Activated naive CD8-positive, alpha-beta T cell treated with anti-CD3 and anti-CD28 coated beads, Interleukin-2, amount 50 U/mL, for 16 hours (primary cell): ENCODE measurements at regions not wholly inside any gene's neighbourhood (a gene's known extent, or its start where the extent isn't known, plus 50 kb on each side); places are given as distances from the start of the nearest gene placed in this dataset.

Experiments
- DNase-seq: peaks from one replicate; pipeline ENCODE4 v3.0.0-alpha.2; 2020; ENCODE audit warnings: low read depth, low spot score

DNA sequence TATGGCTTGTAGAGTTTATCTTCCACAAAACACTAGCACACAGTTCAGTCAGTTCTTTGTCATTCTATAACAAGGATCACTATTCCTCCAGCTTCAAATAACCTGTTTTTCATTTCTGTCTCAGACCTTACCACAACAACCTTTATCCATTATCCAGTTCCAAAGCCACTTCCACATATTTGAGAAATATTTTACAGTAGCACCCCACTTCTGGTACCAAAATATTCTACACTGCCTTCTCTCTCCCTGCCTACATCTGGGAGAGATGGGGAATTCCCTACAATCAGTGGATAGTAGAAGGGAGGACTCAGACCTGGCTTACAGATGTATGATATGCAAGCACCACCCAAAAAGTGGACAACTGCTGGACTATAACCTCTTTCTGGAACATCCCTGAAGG is 651.4 kb downstream of the ADGRL2 start:
- no peak for DNase-seq

GRCh38 chr1:82451191-82451590 is 650.5 kb downstream of the ADGRL2 start:
- DNase-seq: no peak

DNA sequence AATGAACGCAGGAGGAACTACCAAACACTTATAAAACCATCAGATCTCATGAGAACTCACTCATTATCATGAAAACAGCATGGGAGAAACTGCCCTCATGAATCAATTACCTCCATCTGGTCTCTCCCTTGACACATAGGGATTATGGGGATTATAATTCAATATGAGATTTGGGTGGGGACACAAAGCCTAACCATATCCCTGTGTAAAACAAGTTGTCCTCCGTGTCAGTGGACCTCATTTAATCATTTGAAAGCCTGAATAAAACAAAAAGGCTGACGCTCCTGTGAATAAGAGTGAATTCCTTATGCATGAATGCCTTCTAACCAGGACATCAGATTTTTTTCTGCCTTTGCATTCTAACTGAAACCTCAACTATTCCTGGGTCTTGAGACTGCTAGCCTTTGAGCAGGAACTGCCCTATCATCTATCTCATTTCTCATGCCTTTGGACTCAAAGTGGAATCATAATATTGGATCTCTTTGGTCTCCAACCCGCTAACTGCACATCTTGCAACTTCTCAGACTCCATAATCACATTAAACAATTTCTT is 648.8 kb downstream of the ADGRL2 start:
- no peak for DNase-seq

- no peak for DNase-seq
These were observed 646.2 kb downstream of the ADGRL2 start for GRCh38 chr1:82446955-82447354.

DNA sequence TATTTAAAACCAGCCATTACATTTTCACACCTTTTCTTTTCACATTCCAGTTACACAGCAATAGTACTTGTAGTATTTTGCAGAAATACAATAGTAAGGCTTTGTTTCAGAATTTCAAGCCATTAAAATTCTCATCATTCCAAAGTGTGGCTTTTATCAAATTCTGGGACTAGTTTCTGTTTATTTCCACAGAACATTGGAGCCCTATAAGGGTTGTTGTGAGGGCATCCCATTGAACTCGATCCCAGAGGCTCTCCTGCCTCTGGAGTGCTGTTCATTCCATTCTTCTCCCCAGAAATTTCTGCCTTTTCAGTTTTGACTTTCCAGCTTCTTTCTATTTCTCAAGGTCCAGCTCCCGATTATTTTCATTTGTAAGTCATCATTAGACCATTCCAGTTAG is 645.5 kb downstream of the ADGRL2 start:
- DNase-seq: no peak

- no peak for DNase-seq
These were observed 645.1 kb downstream of the ADGRL2 start for GRCh38 chr1:82445827-82446226.

- DNase-seq: no peak
These were observed 644.4 kb downstream of the ADGRL2 start for GRCh38 chr1:82445132-82445531.

DNA sequence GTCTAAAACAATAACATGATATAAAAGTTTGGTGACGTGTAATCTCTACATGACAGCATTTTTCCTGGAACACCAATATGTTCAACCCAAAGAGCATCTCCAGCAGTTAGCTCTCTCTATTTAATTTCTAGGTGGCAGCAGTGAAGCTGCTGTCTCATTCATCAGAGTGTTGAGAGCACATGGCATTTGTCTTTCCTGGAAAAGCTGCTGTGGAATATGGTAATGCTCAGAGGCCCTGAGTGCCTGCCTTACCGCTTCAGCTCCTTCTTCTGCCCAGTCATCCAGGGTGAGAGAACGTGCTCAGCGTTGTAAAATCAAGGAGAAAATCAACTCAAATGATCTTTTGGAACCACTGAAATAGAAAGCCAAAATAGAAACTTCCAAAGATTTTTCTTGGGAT is 640.7 kb downstream of the ADGRL2 start:
- DNase-seq: no peak

DNA sequence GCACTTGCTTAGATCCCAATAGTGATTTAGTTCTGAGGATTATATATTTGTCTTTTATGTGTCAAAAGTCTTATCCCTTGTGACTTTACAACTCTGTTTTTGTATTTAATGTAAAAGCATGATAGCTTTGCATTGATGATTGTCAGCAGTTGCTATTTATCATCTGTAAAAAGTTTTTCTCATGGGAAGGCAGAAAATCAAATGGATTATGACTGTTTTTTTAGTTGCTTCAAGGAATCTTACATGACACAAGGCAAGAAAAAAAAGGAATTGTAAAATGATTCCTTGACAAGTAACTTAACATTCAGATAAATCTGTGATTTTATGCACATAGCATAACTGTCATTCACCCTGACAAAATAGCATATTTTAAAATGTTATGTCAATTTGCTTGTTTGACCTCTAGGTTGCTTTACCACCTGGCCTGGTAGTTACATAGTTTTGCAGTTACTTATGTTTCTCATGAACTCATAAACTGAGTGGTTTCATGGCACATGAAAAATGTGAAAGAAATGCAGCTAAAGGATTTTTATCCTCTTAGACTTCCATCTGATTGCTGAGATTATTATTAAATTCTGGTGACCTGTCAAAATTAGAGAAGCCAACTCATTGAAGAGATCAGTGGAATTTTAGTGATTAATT is 622.6 kb downstream of the ADGRL2 start:
- no peak for DNase-seq

DNA sequence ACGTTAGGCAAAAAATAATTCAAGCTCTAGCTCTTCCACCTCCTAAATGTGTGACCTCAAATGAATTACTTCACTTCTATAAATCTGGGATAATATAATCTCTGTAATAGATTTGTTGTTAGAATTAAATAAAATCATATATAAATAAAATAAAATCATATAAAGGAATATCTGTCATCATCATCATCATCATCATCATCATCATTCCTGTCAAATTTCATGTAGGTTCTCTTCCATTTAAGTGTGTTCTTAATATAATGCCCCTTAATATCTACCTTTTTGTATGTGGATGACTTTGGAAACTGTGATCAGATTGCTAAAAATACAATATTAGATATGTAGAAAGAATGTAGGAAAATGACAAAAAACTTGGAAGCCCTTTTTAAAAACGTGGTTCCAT is 621.0 kb downstream of the ADGRL2 start:
- no peak for DNase-seq

- DNase-seq: no peak
These were observed 619.9 kb downstream of the ADGRL2 start for GRCh38 chr1:82420584-82420983.

DNA sequence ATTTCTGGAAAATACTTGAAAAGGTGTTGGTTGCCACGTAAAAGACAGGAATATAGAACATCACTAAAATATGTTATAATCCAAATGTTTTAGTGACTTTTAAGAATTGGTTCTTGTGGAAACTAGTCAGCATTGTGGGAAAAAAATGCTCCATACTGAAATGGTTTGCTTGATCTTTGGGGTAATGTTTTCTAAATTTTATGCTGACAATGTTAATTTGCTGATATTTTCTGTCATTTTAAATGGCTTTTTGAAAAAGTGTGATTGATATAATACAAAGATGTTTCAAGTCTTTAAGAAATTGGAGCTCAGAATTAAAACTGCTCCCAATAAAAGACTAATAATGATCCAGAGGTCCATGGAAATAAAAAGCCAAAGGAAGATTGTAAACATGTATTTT is 610.9 kb downstream of the ADGRL2 start:
- DNase-seq: no peak

DNA sequence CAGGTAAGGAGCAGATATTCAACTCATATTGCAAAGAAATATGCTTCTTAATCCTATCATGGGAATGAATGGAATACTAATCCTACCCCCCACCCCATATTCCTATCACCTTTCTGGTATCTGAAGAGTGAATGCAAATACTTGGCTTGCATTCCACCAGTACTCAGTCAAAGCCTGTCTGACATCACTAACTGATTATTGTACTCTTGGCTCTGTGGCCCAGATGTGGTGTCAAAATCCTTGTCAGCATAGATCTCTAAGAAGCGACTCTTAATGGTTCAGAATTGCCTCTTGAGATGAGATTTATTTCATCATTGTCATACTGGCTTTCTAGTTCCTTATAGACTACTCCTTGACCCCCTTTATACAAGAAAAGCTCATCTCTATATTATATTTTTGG is 604.6 kb downstream of the ADGRL2 start:
- DNase-seq: no peak

DNA sequence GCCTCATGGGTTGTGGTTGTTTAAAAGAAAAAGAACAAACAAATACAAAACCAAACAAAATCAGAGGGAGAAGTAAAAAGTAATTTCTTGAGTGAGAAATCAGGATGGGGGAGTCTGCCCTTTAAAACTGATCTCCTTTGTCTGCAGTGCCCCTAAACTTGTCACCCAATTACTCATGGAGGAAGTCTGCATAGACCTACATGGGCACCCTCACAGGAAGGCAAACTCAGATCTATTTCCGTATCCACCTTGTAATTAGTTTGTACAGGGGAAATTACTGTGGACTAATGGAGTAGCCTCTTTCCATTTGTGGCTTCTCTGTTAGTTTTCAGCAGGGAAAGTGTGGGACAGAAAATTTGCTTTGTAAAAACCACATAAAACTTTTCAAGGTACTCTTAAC is 600.4 kb downstream of the ADGRL2 start:
- DNase-seq: no peak

DNA sequence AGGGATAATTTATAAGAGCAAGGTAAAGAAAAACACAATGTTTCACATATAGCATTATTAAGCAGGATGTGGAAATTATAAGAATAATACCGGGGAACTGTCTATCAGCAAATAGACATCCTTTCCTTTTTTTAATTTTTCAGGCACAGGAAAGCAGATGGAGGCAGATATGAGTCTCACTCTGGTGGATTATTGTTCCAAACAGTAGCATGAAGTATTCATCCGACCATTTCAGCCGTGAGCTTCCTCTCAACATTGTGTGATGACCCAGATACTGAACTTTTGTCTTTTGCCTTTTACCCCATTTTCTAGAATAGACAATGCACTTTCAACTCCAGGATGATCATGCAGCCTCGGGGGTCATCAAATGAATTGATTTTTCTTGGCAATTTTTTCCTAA is 599.8 kb downstream of the ADGRL2 start:
- no peak for DNase-seq

DNA sequence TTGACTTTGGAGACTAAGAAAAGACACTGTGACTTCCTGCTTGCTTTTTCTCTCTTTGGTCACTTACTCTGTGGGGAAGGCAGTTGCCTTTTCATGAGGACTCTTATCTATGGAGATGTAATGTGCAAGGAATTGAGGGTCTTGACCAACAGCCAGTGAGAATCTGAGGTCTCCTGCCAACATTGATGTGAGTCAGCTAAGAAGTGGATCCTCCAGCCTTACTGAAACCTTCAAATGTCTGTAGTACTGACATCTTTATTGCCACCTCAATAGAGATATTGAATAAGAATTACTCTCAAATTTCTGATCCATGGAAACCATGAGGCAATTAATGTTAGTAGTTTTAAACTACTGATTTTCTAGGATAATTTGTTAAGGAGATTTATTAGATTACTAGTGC is 598.4 kb downstream of the ADGRL2 start:
- no peak for DNase-seq

DNA sequence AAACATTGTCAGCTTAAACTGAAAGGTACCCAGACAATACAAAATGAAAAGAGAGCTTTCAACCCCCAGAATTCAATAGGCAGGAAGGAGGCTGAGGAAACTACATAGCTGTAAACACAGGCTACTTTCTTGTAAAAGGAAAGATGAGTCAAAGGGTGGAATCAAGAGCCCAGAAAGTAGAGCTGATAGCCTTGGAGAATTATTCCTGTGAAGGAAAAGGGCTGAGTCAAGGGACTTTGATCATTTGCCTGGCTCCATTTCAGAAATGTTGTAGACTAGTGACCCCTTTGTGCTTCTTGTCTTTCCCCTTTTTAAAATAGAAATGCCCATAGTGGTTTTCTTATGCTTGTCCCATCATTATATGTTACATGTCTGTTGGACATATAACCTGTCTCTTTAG is 597.6 kb downstream of the ADGRL2 start:
- DNase-seq: no peak

DNA sequence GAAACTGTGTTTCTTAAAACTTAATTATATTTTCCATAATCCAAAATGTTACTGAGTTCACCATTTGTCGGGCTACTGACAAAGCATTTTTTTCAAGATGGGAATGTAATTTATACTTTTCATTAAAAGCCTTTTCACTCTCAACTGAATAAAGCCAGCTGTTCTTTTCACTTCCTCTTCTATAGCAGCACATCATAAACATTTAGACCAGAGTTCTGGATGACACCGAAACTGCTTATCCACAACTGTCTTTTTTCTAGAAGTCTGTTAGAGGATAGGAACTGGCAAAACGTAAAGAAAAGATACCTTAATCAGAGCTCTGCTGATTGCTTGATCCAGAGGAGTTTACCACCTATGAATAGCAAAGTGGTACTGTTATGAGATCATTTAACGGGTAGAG is 594.7 kb downstream of the ADGRL2 start:
- no peak for DNase-seq

GRCh38 chr1:82392946-82393345 is 592.2 kb downstream of the ADGRL2 start:
- DNase-seq: no peak

DNA sequence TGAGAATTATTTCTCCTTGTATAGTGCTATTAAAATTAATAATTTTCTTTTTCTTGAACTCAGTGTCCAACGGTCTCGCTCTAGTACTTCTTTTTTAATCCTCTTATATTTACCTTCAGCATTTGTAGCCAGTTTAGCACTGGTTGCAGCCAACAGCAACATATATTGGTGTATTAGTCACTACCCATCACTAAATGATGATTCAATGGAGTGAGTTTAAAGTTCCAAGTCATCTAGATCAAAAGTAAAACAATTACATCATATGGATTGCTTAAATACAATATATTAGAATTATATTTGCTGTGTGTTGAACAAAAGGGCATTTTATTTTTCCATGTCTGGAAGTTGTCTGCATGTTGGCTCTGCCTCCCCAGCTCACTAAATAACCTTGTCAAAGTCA is 591.8 kb downstream of the ADGRL2 start:
- DNase-seq: no peak

DNA sequence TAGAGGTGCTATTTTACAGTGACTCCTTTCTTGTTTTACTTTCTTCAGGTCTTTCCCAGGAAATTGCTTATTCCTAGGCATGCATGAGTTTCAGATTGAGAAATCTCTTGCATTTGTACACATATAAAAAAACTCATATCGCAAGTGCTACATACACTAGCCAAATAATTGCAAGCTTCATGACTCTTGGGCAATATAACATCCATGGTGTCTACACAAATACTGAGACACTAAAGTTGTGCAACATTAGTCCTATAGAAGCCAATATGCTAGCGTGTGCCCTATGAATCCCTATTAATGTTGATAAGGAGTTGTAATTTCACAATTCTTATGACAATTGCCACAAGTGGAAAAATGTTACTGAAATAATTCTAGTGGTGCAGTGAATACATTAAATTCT is 591.0 kb downstream of the ADGRL2 start:
- DNase-seq: no peak

GRCh38 chr1:82390627-82391026 is 589.9 kb downstream of the ADGRL2 start:
- DNase-seq: no peak

DNA sequence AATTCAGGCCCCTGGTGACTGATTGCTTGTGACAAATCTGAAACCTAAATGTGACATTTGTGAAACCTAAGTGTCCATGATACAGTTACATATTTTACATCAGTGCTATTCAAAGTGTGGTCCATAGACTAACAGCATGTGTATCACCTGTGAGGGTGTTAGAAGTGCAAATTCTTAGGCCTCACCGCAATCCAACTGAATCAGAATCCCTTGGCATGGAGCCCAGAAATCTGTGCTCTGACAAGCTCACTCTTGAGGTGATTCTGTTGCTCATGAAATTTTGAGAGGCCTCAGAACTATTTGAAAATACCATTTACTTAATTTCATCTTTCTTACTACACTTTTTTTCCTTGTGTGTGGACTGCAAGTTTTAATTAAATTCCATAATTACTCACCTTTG is 587.9 kb downstream of the ADGRL2 start:
- DNase-seq: no peak

GRCh38 chr1:82387012-82387366 is 586.3 kb downstream of the ADGRL2 start:
- no peak for DNase-seq
